Ishikawa (cell line): ENCODE measurements at regions not wholly inside any gene's neighbourhood (a gene's known extent, or its start where the extent isn't known, plus 50 kb on each side); places are given as distances from the start of the nearest gene placed in this dataset.

ENCODE experiments used
- FOXM1 ChIP-seq: IDR thresholded peaks from 2 replicates; pipeline ENCODE4 v1.6.1; 2012; ENCODE audit warnings: low read depth, borderline replicate concordance
- REST ChIP-seq: IDR thresholded peaks from 2 replicates; pipeline ENCODE4 v1.6.1; 2012; ENCODE audit warnings: low read depth, mild to moderate bottlenecking
- TAF1 ChIP-seq: IDR thresholded peaks from 2 replicates; pipeline ENCODE4 v1.6.1; 2012; ENCODE audit warnings: low read depth, mild to moderate bottlenecking
- TEAD4 ChIP-seq: IDR thresholded peaks from 2 replicates; pipeline ENCODE4 v1.6.1; 2012

- TF ChIP-seq FOXM1 (no peak), REST (no peak), TAF1 (no peak), TEAD4 (no peak)
These were observed 368.2 kb upstream of the ROPN1 start for GRCh38 chr3:124360155-124360554.
